ENCODE measurements at regions not wholly inside any gene's neighbourhood (a gene's known extent, or its start where the extent isn't known, plus 50 kb on each side); places are given as distances from the start of the nearest gene placed in this dataset.
"Not testable (repeated sequence)": the region's sequence is repeated elsewhere in the genome, so short reads cannot be mapped to it uniquely, and the experiment has no call there.

- H3K36me3 ChIP-seq (ENCODE audit: control insufficient read depth in 2 of 2, insufficient read depth in 2 of 2, low read length in 1 of 2), result no peaks in the 10 kb centered on the region
- H3K27me3 ChIP-seq (ENCODE audit: control insufficient read depth in 1 of 2, insufficient read depth in 2 of 2, low read length in 2 of 2), result no peaks in the 10 kb centered on the region
- no peaks in the 10 kb centered on the region for H3K4me1 ChIP-seq (ENCODE audit: control insufficient read depth in 2 of 2, insufficient read depth in 2 of 2, low read length in 1 of 2)
- H3K27ac ChIP-seq (ENCODE audit: low read depth in 2 of 2, low read length in 1 of 2), result no peak overlapping the region
- H3K9me3 ChIP-seq (ENCODE audit: control insufficient read depth in 2 of 2, insufficient read depth in 1 of 2, low read depth in 1 of 2, low read length in 1 of 2), result no peaks in the 10 kb centered on the region
- no peak overlapping the region for H3K4me3 ChIP-seq (ENCODE audit: low read depth in 1 of 2, low read length in 2 of 2)
Observed at GRCh38 chr4:137749466-137749865, 217.2 kb upstream of the PCDH18 start.

GRCh38 chr4:137748616-137749015 lies 216.3 kb upstream of the PCDH18 start:
- H3K4me3 ChIP-seq (ENCODE audit: low read depth in 1 of 2, low read length in 2 of 2), result no peak overlapping the region
- H3K36me3 ChIP-seq (ENCODE audit: control insufficient read depth in 2 of 2, insufficient read depth in 2 of 2, low read length in 1 of 2), result no peaks in the 10 kb centered on the region
- no peak overlapping the region for H3K27ac ChIP-seq (ENCODE audit: low read depth in 2 of 2, low read length in 1 of 2)
- H3K4me1 ChIP-seq (ENCODE audit: control insufficient read depth in 2 of 2, insufficient read depth in 2 of 2, low read length in 1 of 2), result no peaks in the 10 kb centered on the region
- 38 to 51% methylated on average over 3 of the region's 3 CpGs for WGBS, 2 donors
- no peaks in the 10 kb centered on the region for H3K9me3 ChIP-seq (ENCODE audit: control insufficient read depth in 2 of 2, insufficient read depth in 1 of 2, low read depth in 1 of 2, low read length in 1 of 2)
- H3K27me3 ChIP-seq (ENCODE audit: control insufficient read depth in 1 of 2, insufficient read depth in 2 of 2, low read length in 2 of 2), result no peaks in the 10 kb centered on the region

- H3K4me3 ChIP-seq (ENCODE audit: low read depth in 1 of 2, low read length in 2 of 2), result no peak overlapping the region
- no peak overlapping the region for H3K27ac ChIP-seq (ENCODE audit: low read depth in 2 of 2, low read length in 1 of 2)
- WGBS, 2 donors, result 73 to 75% methylated on average over 1 of the region's 1 CpG
- no peaks in the 10 kb centered on the region for H3K4me1 ChIP-seq (ENCODE audit: control insufficient read depth in 2 of 2, insufficient read depth in 2 of 2, low read length in 1 of 2)
- H3K27me3 ChIP-seq (ENCODE audit: control insufficient read depth in 1 of 2, insufficient read depth in 2 of 2, low read length in 2 of 2), result no peaks in the 10 kb centered on the region
- no peaks in the 10 kb centered on the region for H3K36me3 ChIP-seq (ENCODE audit: control insufficient read depth in 2 of 2, insufficient read depth in 2 of 2, low read length in 1 of 2)
- H3K9me3 ChIP-seq (ENCODE audit: control insufficient read depth in 2 of 2, insufficient read depth in 1 of 2, low read depth in 1 of 2, low read length in 1 of 2), result no peaks in the 10 kb centered on the region
Observed at GRCh38 chr4:137740141-137740540, 207.8 kb upstream of the PCDH18 start.

GRCh38 chr4:137739391-137739790 lies 207.1 kb upstream of the PCDH18 start:
- H3K4me3 ChIP-seq (ENCODE audit: low read depth in 1 of 2, low read length in 2 of 2), result no peak overlapping the region
- WGBS, 2 donors, result 94 to 95% methylated on average over 1 of the region's 1 CpG

GRCh38 chr4:137738375-137738990 lies 206.2 kb upstream of the PCDH18 start:
- Histone ChIP-seq H3K27me3 (ENCODE audit: control insufficient read depth in 1 of 2, insufficient read depth in 2 of 2, low read length in 2 of 2) (no peaks in the 10 kb centered on the region), H3K9me3 (ENCODE audit: control insufficient read depth in 2 of 2, insufficient read depth in 1 of 2, low read depth in 1 of 2, low read length in 1 of 2) (no peaks in the 10 kb centered on the region), H3K4me3 (ENCODE audit: low read depth in 1 of 2, low read length in 2 of 2) (no peak overlapping the region), H3K4me1 (ENCODE audit: control insufficient read depth in 2 of 2, insufficient read depth in 2 of 2, low read length in 1 of 2) (no peaks in the 10 kb centered on the region), H3K27ac (ENCODE audit: low read depth in 2 of 2, low read length in 1 of 2) (no peak overlapping the region), H3K36me3 (ENCODE audit: control insufficient read depth in 2 of 2, insufficient read depth in 2 of 2, low read length in 1 of 2) (no peaks in the 10 kb centered on the region)
- 73 to 85% methylated on average over 4 of the region's 4 CpGs for WGBS, 2 donors

More at GRCh38 chr4:137739391-137739790, 207.1 kb upstream of the PCDH18 start:
- Histone ChIP-seq H3K36me3 (ENCODE audit: control insufficient read depth in 2 of 2, insufficient read depth in 2 of 2, low read length in 1 of 2) (no peaks in the 10 kb centered on the region), H3K27me3 (ENCODE audit: control insufficient read depth in 1 of 2, insufficient read depth in 2 of 2, low read length in 2 of 2) (no peaks in the 10 kb centered on the region), H3K4me1 (ENCODE audit: control insufficient read depth in 2 of 2, insufficient read depth in 2 of 2, low read length in 1 of 2) (no peaks in the 10 kb centered on the region), H3K27ac (ENCODE audit: low read depth in 2 of 2, low read length in 1 of 2) (no peak overlapping the region), H3K9me3 (ENCODE audit: control insufficient read depth in 2 of 2, insufficient read depth in 1 of 2, low read depth in 1 of 2, low read length in 1 of 2) (no peaks in the 10 kb centered on the region)

- 84 to 88% methylated on average over 4 of the region's 4 CpGs for WGBS, 2 donors
- H3K4me3 ChIP-seq (ENCODE audit: low read depth in 1 of 2, low read length in 2 of 2), result no peak overlapping the region
Observed at GRCh38 chr4:137735561-137736104, 203.3 kb upstream of the PCDH18 start.

GRCh38 chr4:137733174-137734141 lies 201.2 kb upstream of the PCDH18 start:
- H3K4me3 ChIP-seq (ENCODE audit: low read depth in 1 of 2, low read length in 2 of 2); H3K4me1 ChIP-seq (ENCODE audit: control insufficient read depth in 2 of 2, insufficient read depth in 2 of 2, low read length in 1 of 2); H3K27ac ChIP-seq (ENCODE audit: low read depth in 2 of 2, low read length in 1 of 2); H3K9me3 ChIP-seq (ENCODE audit: control insufficient read depth in 2 of 2, insufficient read depth in 1 of 2, low read depth in 1 of 2, low read length in 1 of 2); H3K27me3 ChIP-seq (ENCODE audit: control insufficient read depth in 1 of 2, insufficient read depth in 2 of 2, low read length in 2 of 2); H3K36me3 ChIP-seq (ENCODE audit: control insufficient read depth in 2 of 2, insufficient read depth in 2 of 2, low read length in 1 of 2): not testable (repeated sequence)
- WGBS, 2 donors, result 91 to 93% methylated on average over 39 to 44 of the region's 44 CpGs

More at GRCh38 chr4:137735561-137736104, 203.3 kb upstream of the PCDH18 start:
- no peak overlapping the region for H3K27ac ChIP-seq (ENCODE audit: low read depth in 2 of 2, low read length in 1 of 2)
- no peaks in the 10 kb centered on the region for H3K4me1 ChIP-seq (ENCODE audit: control insufficient read depth in 2 of 2, insufficient read depth in 2 of 2, low read length in 1 of 2)
- H3K9me3 ChIP-seq (ENCODE audit: control insufficient read depth in 2 of 2, insufficient read depth in 1 of 2, low read depth in 1 of 2, low read length in 1 of 2), result no peaks in the 10 kb centered on the region
- H3K27me3 ChIP-seq (ENCODE audit: control insufficient read depth in 1 of 2, insufficient read depth in 2 of 2, low read length in 2 of 2), result no peaks in the 10 kb centered on the region
- H3K36me3 ChIP-seq (ENCODE audit: control insufficient read depth in 2 of 2, insufficient read depth in 2 of 2, low read length in 1 of 2), result no peaks in the 10 kb centered on the region

GRCh38 chr4:137722910-137723309 lies 190.6 kb upstream of the PCDH18 start:
- H3K4me3 ChIP-seq (ENCODE audit: low read depth in 1 of 2, low read length in 2 of 2), result no peak overlapping the region
- H3K27ac ChIP-seq (ENCODE audit: low read depth in 2 of 2, low read length in 1 of 2), result no peak overlapping the region
- H3K4me1 ChIP-seq (ENCODE audit: control insufficient read depth in 2 of 2, insufficient read depth in 2 of 2, low read length in 1 of 2), result no peaks in the 10 kb centered on the region
- no peaks in the 10 kb centered on the region for H3K36me3 ChIP-seq (ENCODE audit: control insufficient read depth in 2 of 2, insufficient read depth in 2 of 2, low read length in 1 of 2)
- 69 to 88% methylated on average over 1 of the region's 1 CpG for WGBS, 2 donors
- H3K9me3 ChIP-seq (ENCODE audit: control insufficient read depth in 2 of 2, insufficient read depth in 1 of 2, low read depth in 1 of 2, low read length in 1 of 2), result no peaks in the 10 kb centered on the region
- H3K27me3 ChIP-seq (ENCODE audit: control insufficient read depth in 1 of 2, insufficient read depth in 2 of 2, low read length in 2 of 2), result no peaks in the 10 kb centered on the region

GRCh38 chr4:137711502-137711901 lies 179.2 kb upstream of the PCDH18 start:
- Histone ChIP-seq H3K9me3 (ENCODE audit: control insufficient read depth in 2 of 2, insufficient read depth in 1 of 2, low read depth in 1 of 2, low read length in 1 of 2) (no peaks in the 10 kb centered on the region), H3K27me3 (ENCODE audit: control insufficient read depth in 1 of 2, insufficient read depth in 2 of 2, low read length in 2 of 2) (no peaks in the 10 kb centered on the region), H3K36me3 (ENCODE audit: control insufficient read depth in 2 of 2, insufficient read depth in 2 of 2, low read length in 1 of 2) (no peaks in the 10 kb centered on the region), H3K4me3 (ENCODE audit: low read depth in 1 of 2, low read length in 2 of 2) (no peak overlapping the region), H3K4me1 (ENCODE audit: control insufficient read depth in 2 of 2, insufficient read depth in 2 of 2, low read length in 1 of 2) (no peaks in the 10 kb centered on the region), H3K27ac (ENCODE audit: low read depth in 2 of 2, low read length in 1 of 2) (no peak overlapping the region)
- WGBS, 2 donors, result 80 to 88% methylated on average over 2 of the region's 2 CpGs

Measured in esophagus (tissue), 2 donors.